Aorta (tissue), 5 donors: ENCODE measurements at regions not wholly inside any gene's neighbourhood (a gene's known extent, or its start where the extent isn't known, plus 50 kb on each side); places are given as distances from the start of the nearest gene placed in this dataset.

ENCODE experiments used
- ATAC-seq: fragments of 200-7000 bp; cut with Tn5 transposase; one replicate; pipeline ENCODE4 v1.9.1; 2022; ENCODE audit warnings: moderate library complexity; ENCODE audit not compliant: low FRiP score
- DNase-seq, 2 donors: peaks; one replicate each; pipeline ENCODE4 v3.0.0-alpha.2; 2020
- H3K27ac ChIP-seq, 2 donors: one replicate each; pipeline ENCODE4 v1.5.1; 2013; ENCODE audit warnings: low read length in 2 of 2, mild to moderate bottlenecking in 2 of 2, moderate library complexity in 2 of 2, control low read depth in 1 of 2, inconsistent platforms in 1 of 2, low read depth in 1 of 2
- H3K27me3 ChIP-seq, 2 donors: one replicate each; pipeline ENCODE4 v1.6.1; 2013; ENCODE audit warnings: control low read depth in 1 of 2, low read length in 1 of 2, mild to moderate bottlenecking in 1 of 2, moderate library complexity in 1 of 2; ENCODE audit not compliant: insufficient read depth in 2 of 2, control insufficient read depth in 1 of 2
- H3K36me3 ChIP-seq, 2 donors: one replicate each; pipeline ENCODE4 v1.6.1; 2013; ENCODE audit warnings: control low read depth in 1 of 2, low read length in 1 of 2, mild to moderate bottlenecking in 1 of 2; ENCODE audit not compliant: insufficient read depth in 2 of 2, control insufficient read depth in 1 of 2
- H3K4me1 ChIP-seq, 2 donors: one replicate each; pipeline ENCODE4 v1.6.1; 2013; ENCODE audit warnings: low read length in 2 of 2, control low read depth in 1 of 2, mild to moderate bottlenecking in 1 of 2, moderate library complexity in 1 of 2; ENCODE audit not compliant: insufficient read depth in 2 of 2, control insufficient read depth in 1 of 2
- H3K4me3 ChIP-seq, 2 donors: one replicate each; pipeline ENCODE4 v1.5.1; 2013; ENCODE audit warnings: low read length in 2 of 2, control low read depth in 1 of 2, mild to moderate bottlenecking in 1 of 2
- H3K9me3 ChIP-seq: one replicate; pipeline ENCODE4 v1.6.1; 2013; ENCODE audit warnings: mild to moderate bottlenecking, low read length; ENCODE audit not compliant: control insufficient read depth
- WGBS, 2 donors: extraction: QIAGEN DNeasy Blood & Tissue Kit; methylation state at CpG; one replicate each; pipeline ENCODE4 v1.1.7; 2013; 5-methylcytosine and 5-hydroxymethylcytosine counted together
- intact Hi-C, 2 donors: fragments of 100-400 bp; cut with DNase I; formaldehyde crosslinking; loops; one replicate each; pipeline versions ENCODE4 v1.14.2 to v1.15.0; 2022
- donor health status: healthy with polysubstance abuse.
- donor health status: Bipolar disorder and iron deficiency.
- donor health status: DM: no; HTN: no; CAD: no.
- donor health status: DM: no; HTN: no; CAD: no.
- donor health status: DM: yes; HTN: yes; CAD: no.

DNA sequence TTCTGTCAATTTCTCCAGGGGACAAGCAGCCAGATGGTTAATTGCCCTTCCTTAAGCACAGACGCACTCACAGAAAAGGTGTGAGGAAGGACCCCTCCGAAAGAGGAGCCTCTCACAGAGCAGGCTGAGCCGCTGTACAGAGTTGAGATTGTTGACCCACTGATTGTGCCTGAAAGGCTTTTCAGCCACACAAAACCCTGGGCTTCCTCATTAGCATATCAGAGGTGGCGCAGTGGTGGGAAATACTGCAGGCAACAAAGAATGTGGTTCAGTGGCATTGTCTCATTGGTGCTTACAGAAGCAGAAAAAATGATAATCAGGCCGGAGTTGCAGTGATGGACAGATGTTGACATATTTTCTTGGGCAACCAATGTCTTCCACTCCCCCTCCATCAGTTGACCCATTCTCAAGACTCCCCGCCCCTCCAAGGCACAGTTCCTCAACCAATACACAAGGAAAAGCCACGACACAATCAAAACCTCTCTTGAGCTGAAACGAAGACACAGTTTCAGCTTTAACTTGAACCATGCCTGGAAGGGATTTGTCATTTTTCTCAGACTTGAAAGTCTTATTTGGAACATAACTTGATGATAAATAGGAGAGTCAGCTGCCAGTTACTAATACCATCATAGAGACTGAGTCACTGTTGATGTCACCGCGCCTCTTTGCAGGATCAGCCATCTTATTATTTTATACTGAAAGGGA is 53.1 kb downstream of the ATXN3L start:
- H3K9me3 ChIP-seq: no peaks in the 10 kb centered on the region
- intact Hi-C loops: no loop called here
- ATAC-seq: no peak
- no peak overlapping the region for H3K27ac ChIP-seq
- no peaks in the 10 kb centered on the region for H3K27me3 ChIP-seq
- 81 to 98% methylated on average over 10 of the region's 10 CpGs for whole genome bisulfite sequencing, 2 donors
- H3K4me3 ChIP-seq: no peak overlapping the region
- DNase-seq: no peak
- no peaks in the 10 kb centered on the region for H3K4me1 ChIP-seq
- H3K36me3 ChIP-seq: no peaks in the 10 kb centered on the region

DNA sequence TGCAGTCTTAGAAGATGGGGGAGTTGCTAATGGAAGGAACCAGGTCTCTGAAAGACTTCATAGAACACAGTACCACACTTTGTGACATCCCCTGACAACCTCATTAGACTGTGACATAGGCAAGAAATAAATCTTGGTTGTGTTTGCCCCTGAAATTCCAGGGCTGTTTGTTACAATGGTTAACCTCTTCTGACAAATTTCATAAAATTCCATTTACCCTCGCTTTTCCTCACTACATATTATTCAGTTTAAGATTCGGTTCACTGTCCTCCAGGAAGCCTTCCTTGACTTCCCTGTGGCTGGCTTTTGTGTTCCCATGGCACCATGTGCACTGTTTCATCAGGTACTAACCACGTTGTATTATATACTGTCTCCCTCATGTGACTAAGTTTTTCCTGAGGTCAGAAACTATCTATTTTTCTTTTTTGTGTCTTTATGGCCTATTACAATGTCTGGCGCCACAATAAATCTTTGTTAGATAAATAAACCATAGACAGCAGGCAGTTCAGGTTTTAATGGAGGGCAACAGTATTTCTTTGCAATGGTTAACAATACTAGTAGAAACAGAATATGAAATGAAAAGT is 54.2 kb downstream of the ATXN3L start:
- intact Hi-C loops: no loop called here
- Histone ChIP-seq H3K27me3 (no peaks in the 10 kb centered on the region), H3K4me1 (no peaks in the 10 kb centered on the region), H3K27ac (no peak overlapping the region), H3K4me3 (no peak overlapping the region), H3K9me3 (no peaks in the 10 kb centered on the region), H3K36me3 (no peaks in the 10 kb centered on the region)
- WGBS, 2 donors: 78 to 92% methylated on average over 4 of the region's 4 CpGs
- DNase-seq: no peak
- no peak for ATAC-seq

DNA sequence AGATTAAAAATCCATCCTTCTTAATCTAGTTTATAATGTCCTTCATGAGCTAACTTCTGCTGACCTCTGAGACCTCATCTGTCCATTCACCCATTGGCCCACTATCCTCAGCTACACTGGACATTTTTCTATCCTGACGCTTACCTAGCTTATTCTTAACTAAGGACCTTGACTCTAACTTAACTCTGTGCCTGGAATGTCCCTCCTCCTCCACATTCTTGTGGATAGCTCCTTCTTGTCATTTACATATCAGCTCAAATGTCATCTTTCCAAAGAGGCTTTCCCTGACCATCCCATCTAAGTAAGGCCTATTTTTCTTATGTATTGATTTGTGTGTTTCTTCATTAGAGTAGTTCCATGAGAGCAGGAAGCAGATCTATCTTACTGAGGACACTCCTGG is 54.7 kb downstream of the ATXN3L start:
- H3K36me3 ChIP-seq: no peaks in the 10 kb centered on the region
- no peak for ATAC-seq

DNA sequence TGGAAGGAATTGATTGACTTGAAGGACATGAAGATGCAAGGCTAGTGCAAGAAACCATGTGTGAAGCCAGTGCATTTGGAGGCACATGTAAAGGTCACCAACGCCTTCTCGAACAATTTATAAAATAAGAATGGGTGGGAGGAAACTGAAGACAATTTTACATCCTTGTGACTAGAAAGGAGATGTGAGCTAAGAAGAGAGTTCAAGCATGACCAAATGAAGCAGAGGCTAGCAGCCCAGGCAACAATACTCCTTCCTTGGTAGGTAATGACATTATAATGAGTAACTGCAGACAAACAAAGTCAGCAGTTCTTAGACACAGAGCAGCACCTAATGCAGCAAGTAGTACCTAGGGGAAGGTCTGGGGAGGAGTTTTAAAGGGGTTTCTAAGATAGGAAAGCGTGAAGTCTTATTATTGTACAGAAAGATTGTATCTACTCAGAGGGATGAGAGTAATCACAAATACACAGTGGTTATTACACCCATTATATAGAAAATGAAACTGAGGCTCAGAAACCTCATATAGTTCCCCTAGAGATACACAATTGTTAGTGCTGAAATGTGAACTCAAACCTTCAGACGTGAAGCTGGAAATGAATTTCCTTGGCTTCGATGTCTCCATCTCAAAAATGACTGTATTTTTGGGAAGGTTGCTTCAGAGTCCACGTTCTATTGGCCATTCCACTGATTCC is 56.1 kb downstream of the ATXN3L start:
- no peaks in the 10 kb centered on the region for H3K36me3 ChIP-seq
- DNase-seq: no peak
- no peaks in the 10 kb centered on the region for H3K27me3 ChIP-seq
- WGBS, 2 donors: 83 to 96% methylated on average over 6 of the region's 6 CpGs
- H3K4me1 ChIP-seq: no peaks in the 10 kb centered on the region
- ATAC-seq: no peak
- H3K27ac ChIP-seq: no peak overlapping the region
- H3K4me3 ChIP-seq: no peak overlapping the region
- H3K9me3 ChIP-seq: no peaks in the 10 kb centered on the region
- intact Hi-C loops: no loop called here

More for the DNA sequence above, 54.7 kb downstream of the ATXN3L start:
- Histone ChIP-seq H3K27me3 (no peaks in the 10 kb centered on the region), H3K9me3 (no peaks in the 10 kb centered on the region), H3K4me1 (no peaks in the 10 kb centered on the region), H3K4me3 (no peak overlapping the region), H3K27ac (no peak overlapping the region)
- DNase-seq: no peak
- intact Hi-C loops: no loop called here
- 86 to 99% methylated on average over 1 of the region's 1 CpG for WGBS, 2 donors

DNA sequence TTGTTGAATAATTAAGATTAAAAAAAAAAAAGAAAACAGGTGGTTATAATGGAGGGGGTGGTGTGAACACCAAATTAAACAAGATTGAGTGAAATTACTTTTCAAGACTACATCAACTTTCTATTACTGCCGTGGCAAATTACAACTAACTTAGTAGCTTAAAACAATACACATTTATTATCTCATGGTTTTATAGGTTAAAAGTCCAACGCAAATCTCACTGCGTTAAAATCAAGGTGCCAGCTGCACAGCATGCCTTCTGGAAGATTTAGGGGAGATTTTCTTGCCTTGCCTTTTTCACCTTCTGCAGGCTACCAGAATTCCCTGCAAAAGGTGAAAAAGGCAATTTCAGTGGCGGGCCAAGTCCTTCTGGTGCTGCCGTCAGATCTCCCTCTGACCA is 58.5 kb downstream of the ATXN3L start:
- Histone ChIP-seq H3K27me3 (no peaks in the 10 kb centered on the region), H3K27ac (no peak overlapping the region), H3K4me1 (no peaks in the 10 kb centered on the region), H3K9me3 (no peaks in the 10 kb centered on the region), H3K4me3 (no peak overlapping the region), H3K36me3 (no peaks in the 10 kb centered on the region)
- intact Hi-C loops: no loop called here
- ATAC-seq (no peak), DNase-seq (no peak)
- WGBS, 2 donors: 88% methylated on average over 5 of the region's 5 CpGs

DNA sequence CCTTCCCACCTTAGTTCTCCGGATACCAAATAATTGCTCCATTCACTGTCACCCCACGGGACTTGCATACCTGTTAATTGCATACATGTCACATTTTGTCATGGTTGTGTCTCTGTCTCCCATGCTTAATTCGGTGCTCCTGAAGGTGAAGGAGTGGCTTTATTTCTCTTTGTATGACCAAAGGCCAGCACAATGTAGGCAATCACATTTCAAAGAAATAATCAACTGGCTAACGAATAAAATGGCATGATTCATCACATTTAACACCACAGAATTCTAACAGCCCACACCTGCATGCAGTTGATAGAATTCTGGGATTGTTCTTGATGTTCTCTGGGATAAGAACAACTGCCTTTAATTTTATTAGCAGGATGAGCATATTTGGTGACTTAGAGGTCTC is 59.3 kb downstream of the ATXN3L start:
- DNase-seq: no peak
- no peak overlapping the region for H3K27ac ChIP-seq
- intact Hi-C loops: no loop called here
- H3K36me3 ChIP-seq: no peaks in the 10 kb centered on the region
- no peak overlapping the region for H3K4me3 ChIP-seq
- no peaks in the 10 kb centered on the region for H3K9me3 ChIP-seq
- no peaks in the 10 kb centered on the region for H3K4me1 ChIP-seq
- H3K27me3 ChIP-seq: no peaks in the 10 kb centered on the region
- WGBS, 2 donors: 79 to 93% methylated on average over 4 of the region's 4 CpGs
- no peak for ATAC-seq

DNA sequence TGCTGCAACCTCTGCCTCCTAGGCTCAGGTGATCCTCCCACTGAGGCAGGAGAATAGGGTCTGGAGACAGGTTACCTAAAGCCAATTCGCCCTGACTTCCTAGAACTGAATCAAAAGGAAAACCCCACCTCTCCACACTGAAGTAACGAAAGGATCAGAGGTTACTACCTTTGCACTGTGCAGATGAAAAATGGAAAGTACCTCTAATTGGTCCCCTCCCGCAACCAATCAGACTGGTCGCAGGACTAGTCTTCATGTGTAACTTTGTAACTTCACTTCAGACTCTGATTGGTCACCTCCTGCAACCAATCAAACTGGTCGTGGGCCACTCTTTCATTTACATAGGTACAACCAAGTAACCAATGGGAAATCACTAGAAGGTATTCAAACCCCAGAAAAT is 61.1 kb downstream of the ATXN3L start:
- no peak overlapping the region for H3K27ac ChIP-seq

DNA sequence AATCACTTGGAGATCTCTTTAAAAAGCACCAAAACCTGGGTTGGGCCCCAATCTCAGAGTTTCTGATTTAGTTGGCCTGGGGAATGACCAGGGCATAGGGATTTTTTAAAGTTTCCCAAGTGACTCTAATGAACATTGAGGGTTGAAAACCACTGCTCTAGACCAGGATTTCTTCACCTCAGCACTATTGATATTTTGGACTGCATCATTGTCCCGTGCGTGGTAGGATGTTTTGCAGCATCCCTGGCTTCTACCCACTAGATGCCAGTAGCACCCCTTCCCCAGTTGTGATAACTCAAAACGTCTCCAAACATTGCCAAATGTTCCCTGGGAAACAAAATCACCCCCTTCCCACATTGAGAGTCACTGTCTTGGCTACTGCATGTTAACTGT is 61.8 kb downstream of the ATXN3L start:
- DNase-seq (no peak), ATAC-seq (no peak)
- no peaks in the 10 kb centered on the region for H3K4me1 ChIP-seq
- no peak overlapping the region for H3K4me3 ChIP-seq
- H3K27ac ChIP-seq: no peak overlapping the region
- H3K36me3 ChIP-seq: no peaks in the 10 kb centered on the region
- no peaks in the 10 kb centered on the region for H3K27me3 ChIP-seq
- intact Hi-C loops: no loop called here
- H3K9me3 ChIP-seq: no peaks in the 10 kb centered on the region
- 68 to 85% methylated on average over 3 of the region's 3 CpGs for WGBS, 2 donors

More for the DNA sequence above, 61.1 kb downstream of the ATXN3L start:
- DNase-seq: no peak
- intact Hi-C loops: no loop called here
- ATAC-seq: no peak
- Histone ChIP-seq H3K4me1 (no peaks in the 10 kb centered on the region), H3K27me3 (no peaks in the 10 kb centered on the region), H3K4me3 (no peak overlapping the region), H3K9me3 (no peaks in the 10 kb centered on the region), H3K36me3 (no peaks in the 10 kb centered on the region)
- 86 to 96% methylated on average over 5 of the region's 5 CpGs for WGBS, 2 donors
